Peyer's patch (tissue), 4 donors: ENCODE measurements at regions not wholly inside any gene's neighbourhood (a gene's known extent, or its start where the extent isn't known, plus 50 kb on each side); places are given as distances from the start of the nearest gene placed in this dataset.

ENCODE experiments used
- CTCF ChIP-seq, 6 experiments: fragments of 450-650 bp in 4 of 6; fragments of 200-600 bp in 2 of 6; sonication (generic) in 1 of 6; IDR thresholded peaks; one replicate each; pipeline ENCODE4 v1.5.1; 2017 to 2019; ENCODE audit warnings: antibody characterized with exemption in 6 of 6, mild to moderate bottlenecking in 3 of 6, moderate library complexity in 1 of 6
- POLR2A ChIP-seq, 2 donors: fragments of 450-650 bp; IDR thresholded peaks; one replicate each; pipeline ENCODE4 v1.5.1; 2017; ENCODE audit warnings: antibody characterized with exemption in 2 of 2, mild to moderate bottlenecking in 2 of 2, moderate library complexity in 2 of 2

- TF ChIP-seq POLR2A (IDR thresholded peaks at IDR 0.05): no peak
- no peak for TF ChIP-seq CTCF (IDR thresholded peaks at IDR 0.05)
Observed at GRCh38 chr14:38350102-38350501, 94.2 kb upstream of the CLEC14A start.
